UCSD-AML1 (cell line): ENCODE measurements at regions not wholly inside any gene's neighbourhood (a gene's known extent, or its start where the extent isn't known, plus 50 kb on each side); places are given as distances from the start of the nearest gene placed in this dataset.

ENCODE experiments used
- DNase-seq: peaks from one replicate; lab custom pipeline; 2025; ENCODE audit not compliant: unreplicated experiment; lab: John Stamatoyannopoulos, UW

- no peak for DNase-seq
Measured at GRCh38 chr20:10724449-10725173, 50.8 kb upstream of the JAG1 start.

GRCh38 chr20:10728873-10729670 lies 55.3 kb upstream of the JAG1 start:
- DNase-seq, result no peak

- DNase-seq, result no peak
Measured at GRCh38 chr20:10729785-10730184, 56.0 kb upstream of the JAG1 start.

GRCh38 chr20:10730629-10731183 lies 56.9 kb upstream of the JAG1 start:
- no peak for DNase-seq

- DNase-seq, result no peak
Measured at GRCh38 chr20:10731190-10731965, 57.6 kb upstream of the JAG1 start.

GRCh38 chr20:10733122-10733521 lies 59.3 kb upstream of the JAG1 start:
- DNase-seq, result no peak

- DNase-seq, result no peak
Measured at GRCh38 chr20:10735195-10735949, 61.6 kb upstream of the JAG1 start.

GRCh38 chr20:10739134-10739533 lies 65.3 kb upstream of the JAG1 start:
- no peak for DNase-seq

- DNase-seq, result no peak
Measured at GRCh38 chr20:10739566-10739965, 65.8 kb upstream of the JAG1 start.

GRCh38 chr20:10741060-10741459 lies 67.3 kb upstream of the JAG1 start:
- DNase-seq, result no peak

- DNase-seq, result no peak
Measured at GRCh38 chr20:10745790-10746189, 72.0 kb upstream of the JAG1 start.

GRCh38 chr20:10747019-10747418 lies 73.2 kb upstream of the JAG1 start:
- no peak for DNase-seq

- no peak for DNase-seq
Measured at GRCh38 chr20:10749084-10749483, 75.3 kb upstream of the JAG1 start.

GRCh38 chr20:10752206-10752605 lies 78.4 kb upstream of the JAG1 start:
- DNase-seq, result no peak

GRCh38 chr20:10754824-10755223 lies 81.0 kb upstream of the JAG1 start:
- no peak for DNase-seq

- DNase-seq, result no peak
Measured at GRCh38 chr20:10758446-10758845, 84.6 kb upstream of the JAG1 start.

GRCh38 chr20:10761232-10761631 lies 87.4 kb upstream of the JAG1 start:
- no peak for DNase-seq

GRCh38 chr20:10761786-10762185 lies 88.0 kb upstream of the JAG1 start:
- no peak for DNase-seq

GRCh38 chr20:10762216-10762615 lies 88.4 kb upstream of the JAG1 start:
- DNase-seq, result no peak

- DNase-seq, result no peak
Measured at GRCh38 chr20:10763112-10763511, 89.3 kb upstream of the JAG1 start.

GRCh38 chr20:10769700-10770099 lies 95.9 kb upstream of the JAG1 start:
- no peak for DNase-seq
